ENCODE measurements at regions not wholly inside any gene's neighbourhood (a gene's known extent, or its start where the extent isn't known, plus 50 kb on each side); places are given as distances from the start of the nearest gene placed in this dataset.

- TF ChIP-seq CTCF (IDR thresholded peaks at IDR 0.05) (no peak), RAD21 (IDR thresholded peaks at IDR 0.05; ENCODE audit: low read length) (no peak), JUND (IDR thresholded peaks at IDR 0.05) (no peak), NFIC (IDR thresholded peaks at IDR 0.05; ENCODE audit: borderline replicate concordance) (no peak), EP300 (IDR thresholded peaks at IDR 0.05; ENCODE audit: borderline replicate concordance in 1 of 2, low read depth in 1 of 2, low read length in 1 of 2) (no peak), TCF12 (IDR thresholded peaks at IDR 0.05) (no peak), POLR2AphosphoS5 (IDR thresholded peaks at IDR 0.05; ENCODE audit: low read depth, low read length) (no peak), FOXM1 (IDR thresholded peaks at IDR 0.05; ENCODE audit: low read depth) (no peak), ELF1 (IDR thresholded peaks at IDR 0.05) (no peak), GABPA (IDR thresholded peaks at IDR 0.05; ENCODE audit: low read depth) (no peak)
- TF ChIP-seq, protein P1, sequence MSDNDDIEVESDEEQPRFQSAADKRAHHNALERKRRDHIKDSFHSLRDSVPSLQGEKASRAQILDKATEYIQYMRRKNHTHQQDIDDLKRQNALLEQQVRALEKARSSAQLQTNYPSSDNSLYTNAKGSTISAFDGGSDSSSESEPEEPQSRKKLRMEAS (IDR thresholded peaks at IDR 0.05; ENCODE audit: low read depth), result no peak
- TF ChIP-seq, protein P2, sequence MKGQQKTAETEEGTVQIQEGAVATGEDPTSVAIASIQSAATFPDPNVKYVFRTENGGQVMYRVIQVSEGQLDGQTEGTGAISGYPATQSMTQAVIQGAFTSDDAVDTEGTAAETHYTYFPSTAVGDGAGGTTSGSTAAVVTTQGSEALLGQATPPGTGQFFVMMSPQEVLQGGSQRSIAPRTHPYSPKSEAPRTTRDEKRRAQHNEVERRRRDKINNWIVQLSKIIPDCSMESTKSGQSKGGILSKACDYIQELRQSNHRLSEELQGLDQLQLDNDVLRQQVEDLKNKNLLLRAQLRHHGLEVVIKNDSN (IDR thresholded peaks at IDR 0.05; ENCODE audit: borderline replicate concordance, low read depth), result no peak
- TF ChIP-seq, protein P3, sequence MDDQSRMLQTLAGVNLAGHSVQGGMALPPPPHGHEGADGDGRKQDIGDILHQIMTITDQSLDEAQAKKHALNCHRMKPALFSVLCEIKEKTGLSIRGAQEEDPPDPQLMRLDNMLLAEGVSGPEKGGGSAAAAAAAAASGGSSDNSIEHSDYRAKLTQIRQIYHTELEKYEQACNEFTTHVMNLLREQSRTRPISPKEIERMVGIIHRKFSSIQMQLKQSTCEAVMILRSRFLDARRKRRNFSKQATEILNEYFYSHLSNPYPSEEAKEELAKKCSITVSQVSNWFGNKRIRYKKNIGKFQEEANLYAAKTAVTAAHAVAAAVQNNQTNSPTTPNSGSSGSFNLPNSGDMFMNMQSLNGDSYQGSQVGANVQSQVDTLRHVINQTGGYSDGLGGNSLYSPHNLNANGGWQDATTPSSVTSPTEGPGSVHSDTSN (IDR thresholded peaks at IDR 0.05), result no peak
Observed at GRCh38 chr6:133634474-133634873, 254.4 kb upstream of the TCF21 start.
